ENCODE measurements at regions not wholly inside any gene's neighbourhood (a gene's known extent, or its start where the extent isn't known, plus 50 kb on each side); places are given as distances from the start of the nearest gene placed in this dataset.

DNA sequence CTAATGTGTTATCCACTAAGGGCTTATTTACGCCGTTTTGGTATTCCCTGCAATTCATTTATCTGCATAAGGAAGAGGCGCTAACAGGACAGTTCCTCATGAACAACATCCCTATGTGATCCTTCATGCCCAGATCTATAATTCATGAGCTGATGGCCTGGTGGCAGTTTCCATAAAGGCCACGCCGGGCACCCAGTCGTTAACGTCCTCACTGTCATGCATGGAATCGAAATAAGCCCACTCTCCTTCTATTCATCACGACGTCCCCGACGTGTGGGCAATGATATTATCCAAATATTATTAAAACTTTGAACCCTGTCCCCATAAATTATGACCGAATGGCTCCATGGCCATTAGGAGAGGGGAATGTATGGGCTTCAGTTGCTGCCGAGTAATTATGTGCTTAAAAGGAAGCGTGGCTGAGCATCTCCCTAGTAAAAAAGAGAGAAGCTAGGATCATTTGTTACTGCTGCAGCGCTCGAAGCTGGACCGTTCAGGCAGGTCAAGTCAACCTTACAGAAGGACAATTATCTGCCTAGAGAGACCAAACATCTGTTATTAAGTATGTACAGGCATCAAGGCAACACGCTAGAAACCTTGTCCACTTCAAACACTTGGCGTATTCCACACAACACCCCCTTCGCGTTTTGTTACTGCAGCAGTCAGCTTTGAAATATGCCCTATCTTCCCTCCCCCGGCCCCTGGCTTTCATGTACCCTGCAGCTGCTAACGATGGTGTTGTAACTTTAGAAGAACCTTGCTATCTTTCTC, 94.0 kb upstream of the SALL1 start:
- DNase-seq (ENCODE audit: low spot score in 2 of 2) = no peak
- TF ChIP-seq POLR2AphosphoS5 (IDR thresholded peaks at IDR 0.05) (no peak), POLR2A (IDR thresholded peaks at IDR 0.05) (no peak)
- TF ChIP-seq, protein P1, sequence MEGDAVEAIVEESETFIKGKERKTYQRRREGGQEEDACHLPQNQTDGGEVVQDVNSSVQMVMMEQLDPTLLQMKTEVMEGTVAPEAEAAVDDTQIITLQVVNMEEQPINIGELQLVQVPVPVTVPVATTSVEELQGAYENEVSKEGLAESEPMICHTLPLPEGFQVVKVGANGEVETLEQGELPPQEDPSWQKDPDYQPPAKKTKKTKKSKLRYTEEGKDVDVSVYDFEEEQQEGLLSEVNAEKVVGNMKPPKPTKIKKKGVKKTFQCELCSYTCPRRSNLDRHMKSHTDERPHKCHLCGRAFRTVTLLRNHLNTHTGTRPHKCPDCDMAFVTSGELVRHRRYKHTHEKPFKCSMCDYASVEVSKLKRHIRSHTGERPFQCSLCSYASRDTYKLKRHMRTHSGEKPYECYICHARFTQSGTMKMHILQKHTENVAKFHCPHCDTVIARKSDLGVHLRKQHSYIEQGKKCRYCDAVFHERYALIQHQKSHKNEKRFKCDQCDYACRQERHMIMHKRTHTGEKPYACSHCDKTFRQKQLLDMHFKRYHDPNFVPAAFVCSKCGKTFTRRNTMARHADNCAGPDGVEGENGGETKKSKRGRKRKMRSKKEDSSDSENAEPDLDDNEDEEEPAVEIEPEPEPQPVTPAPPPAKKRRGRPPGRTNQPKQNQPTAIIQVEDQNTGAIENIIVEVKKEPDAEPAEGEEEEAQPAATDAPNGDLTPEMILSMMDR (IDR thresholded peaks at IDR 0.05) = no peak
- no peak overlapping the region for H3K27ac ChIP-seq
- H3K9me3 ChIP-seq = no peaks in the 10 kb centered on the region
- H3K27me3 ChIP-seq = peaks cover 0 to 23% of the 10 kb centered on the region in 2 donors
- intact Hi-C loops (cut with DNase I; ENCODE audit: low total_unique reads) = no loop called here
- H3K4me3 ChIP-seq = no peak overlapping the region
- H3K36me3 ChIP-seq = no peaks in the 10 kb centered on the region
- no peaks in the 10 kb centered on the region for H3K4me1 ChIP-seq

DNA sequence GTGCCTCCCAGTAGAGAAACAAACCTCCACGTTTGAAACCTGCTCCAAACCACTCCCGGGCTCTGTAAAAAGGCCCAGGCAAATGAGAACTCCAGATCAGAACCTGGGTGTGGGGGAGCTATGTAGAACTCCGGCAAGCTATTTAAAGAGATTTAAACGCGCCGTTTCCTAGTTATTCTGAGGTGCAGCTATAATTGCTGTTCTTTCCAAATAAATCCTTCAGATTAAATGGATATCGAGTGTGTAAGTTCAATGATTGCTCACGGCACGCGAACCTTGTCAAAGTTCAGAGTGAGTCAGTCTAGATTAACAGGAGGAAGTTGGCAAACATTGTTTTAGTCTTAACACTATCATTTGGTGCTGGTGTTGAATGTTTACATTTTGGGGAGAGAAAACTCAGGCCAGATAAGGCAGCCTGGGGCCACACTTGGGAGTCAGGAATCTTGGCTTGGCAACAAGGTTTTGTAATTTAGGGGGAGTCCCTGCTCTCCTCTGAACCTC, 92.9 kb upstream of the SALL1 start:
- no peaks in the 10 kb centered on the region for H3K9me3 ChIP-seq
- DNase-seq (ENCODE audit: low spot score in 2 of 2) = no peak
- peaks cover 0 to 23% of the 10 kb centered on the region in 2 donors for H3K27me3 ChIP-seq
- H3K27ac ChIP-seq = no peak overlapping the region
- intact Hi-C loops (cut with DNase I; ENCODE audit: low total_unique reads) = no loop called here
- H3K4me3 ChIP-seq = no peak overlapping the region
- H3K4me1 ChIP-seq = no peaks in the 10 kb centered on the region
- no peaks in the 10 kb centered on the region for H3K36me3 ChIP-seq
- no peak for TF ChIP-seq POLR2A (IDR thresholded peaks at IDR 0.05)
- TF ChIP-seq, protein P1 (IDR thresholded peaks at IDR 0.05) = no peak
- TF ChIP-seq POLR2AphosphoS5 (IDR thresholded peaks at IDR 0.05) = no peak

DNA sequence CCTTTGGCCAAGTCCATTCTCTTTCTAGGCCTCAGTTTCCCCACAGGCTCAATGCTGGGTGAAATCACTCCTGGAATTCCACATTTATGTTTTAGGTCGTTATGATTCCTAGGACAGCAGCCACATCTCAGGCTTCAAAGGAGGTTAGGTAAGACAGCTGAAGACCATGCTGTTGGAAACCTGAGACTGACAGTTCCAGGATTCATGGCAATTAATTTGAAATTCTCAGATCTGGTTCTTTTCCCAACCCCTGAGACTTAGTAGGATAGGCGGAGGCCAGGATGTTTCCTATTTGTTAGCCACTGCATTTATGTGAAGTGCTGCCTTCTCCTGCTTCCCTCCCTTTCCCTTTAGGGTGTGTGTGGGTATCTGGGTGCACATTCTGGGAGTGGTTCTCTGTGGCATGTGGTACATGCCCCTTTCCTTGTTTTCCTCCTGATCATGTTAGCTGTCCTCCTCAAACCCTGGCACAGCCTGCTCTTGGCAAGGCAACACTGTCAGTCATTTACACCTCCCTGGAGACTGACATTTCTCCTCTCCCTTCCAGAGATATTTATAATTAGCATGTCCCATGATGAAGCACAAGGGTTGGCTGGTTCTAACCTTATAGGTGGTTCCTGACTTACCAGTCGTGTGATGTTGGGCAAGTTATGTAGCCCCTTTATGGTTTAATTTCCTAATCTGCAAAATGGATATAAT, 91.4 kb upstream of the SALL1 start:
- DNase-seq (ENCODE audit: low spot score in 2 of 2) = no peak
- Histone ChIP-seq H3K4me1 (no peaks in the 10 kb centered on the region), H3K27me3 (peaks cover 0 to 23% of the 10 kb centered on the region in 2 donors), H3K4me3 (no peak overlapping the region), H3K36me3 (no peaks in the 10 kb centered on the region), H3K27ac (no peak overlapping the region), H3K9me3 (no peaks in the 10 kb centered on the region)
- intact Hi-C loops (cut with DNase I; ENCODE audit: low total_unique reads) = no loop called here
- TF ChIP-seq, protein P1 (IDR thresholded peaks at IDR 0.05) = no peak
- no peak for TF ChIP-seq POLR2A (IDR thresholded peaks at IDR 0.05)
- TF ChIP-seq POLR2AphosphoS5 (IDR thresholded peaks at IDR 0.05) = no peak

DNA sequence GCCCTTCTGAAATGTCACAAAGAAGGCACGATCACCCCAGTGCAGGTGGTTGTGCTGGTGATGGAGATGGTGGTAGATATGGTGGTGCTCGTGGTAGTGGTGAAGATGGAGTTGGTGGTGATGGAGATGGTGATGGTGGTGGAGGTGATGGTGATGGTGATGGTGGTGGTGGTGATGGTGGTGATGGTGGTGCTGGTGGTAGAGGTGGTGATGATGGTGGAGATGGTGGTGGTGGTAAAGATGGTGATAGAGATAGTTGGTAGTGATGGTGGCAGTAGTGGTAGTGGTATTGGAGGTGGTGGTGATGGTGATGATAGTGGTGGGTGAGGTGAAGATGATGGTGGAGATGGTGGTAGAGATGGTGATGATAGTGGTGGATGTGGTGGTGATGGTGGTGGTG, 88.1 kb upstream of the SALL1 start:
- TF ChIP-seq, protein P1 (IDR thresholded peaks at IDR 0.05) = no peak
- no peak for TF ChIP-seq POLR2A (IDR thresholded peaks at IDR 0.05)
- no peak for TF ChIP-seq POLR2AphosphoS5 (IDR thresholded peaks at IDR 0.05)
- no peaks in the 10 kb centered on the region for H3K4me1 ChIP-seq
- DNase-seq (ENCODE audit: low spot score in 2 of 2) = no peak
- no peaks in the 10 kb centered on the region for H3K9me3 ChIP-seq
- no peaks in the 10 kb centered on the region for H3K36me3 ChIP-seq
- H3K27me3 ChIP-seq = peaks cover 0 to 10% of the 10 kb centered on the region in 2 donors
- no peak overlapping the region for H3K4me3 ChIP-seq
- intact Hi-C loops (cut with DNase I; ENCODE audit: low total_unique reads) = no loop called here
- no peak overlapping the region for H3K27ac ChIP-seq

DNA sequence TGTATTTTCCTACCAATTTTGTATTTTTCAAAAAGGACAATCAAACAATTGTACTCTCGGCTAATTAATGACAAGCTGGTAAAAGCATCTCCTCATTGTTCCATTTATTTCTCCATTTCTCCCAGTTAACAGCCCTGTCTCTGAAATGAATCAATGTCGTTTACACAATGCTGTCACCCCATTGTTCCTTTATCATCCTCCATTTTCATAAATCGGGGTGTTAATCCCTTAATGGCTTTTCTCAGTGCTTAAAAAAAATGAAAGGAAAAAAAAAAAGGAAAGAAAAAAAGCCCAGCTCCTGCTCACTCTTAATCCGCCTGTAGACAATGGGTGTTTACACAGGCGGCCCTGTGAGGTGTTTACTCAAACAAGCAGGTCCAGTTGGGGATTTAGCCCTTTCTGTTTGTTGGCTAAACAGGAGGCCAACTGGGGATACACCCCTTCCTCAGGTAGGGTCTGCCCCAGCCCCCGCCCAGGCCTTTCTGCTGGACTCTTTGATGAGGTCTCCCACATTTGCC, 86.8 kb upstream of the SALL1 start:
- intact Hi-C loops (cut with DNase I; ENCODE audit: low total_unique reads) = no loop called here
- Histone ChIP-seq H3K36me3 (no peaks in the 10 kb centered on the region), H3K4me1 (no peaks in the 10 kb centered on the region)

More for the DNA sequence above, 86.8 kb upstream of the SALL1 start:
- DNase-seq (ENCODE audit: low spot score in 2 of 2) = no peak
- TF ChIP-seq, protein P1 (IDR thresholded peaks at IDR 0.05) = no peak
- TF ChIP-seq POLR2AphosphoS5 (IDR thresholded peaks at IDR 0.05) (no peak), POLR2A (IDR thresholded peaks at IDR 0.05) (no peak)
- Histone ChIP-seq H3K27me3 (peaks cover 0 to 16% of the 10 kb centered on the region in 2 donors), H3K27ac (no peak overlapping the region), H3K9me3 (no peaks in the 10 kb centered on the region), H3K4me3 (no peak overlapping the region)

Measured in breast epithelium (tissue), 4 donors.